ENCODE measurements at regions not wholly inside any gene's neighbourhood (a gene's known extent, or its start where the extent isn't known, plus 50 kb on each side); places are given as distances from the start of the nearest gene placed in this dataset.

GRCh38 chr5:87888139-87888538, 380.5 kb downstream of the TMEM161B start:
- Histone ChIP-seq H3K4me3 (no peak overlapping the region), H3K4me2 (no peak overlapping the region), H3K4me1 (no peaks in the 10 kb centered on the region), H3K27ac (no peak overlapping the region), H3K9me3 (no peaks in the 10 kb centered on the region)
- ChIA-PET POLR2A (no interaction called here), CTCF (no interaction called here)
- WGBS (ENCODE audit: missing lambda C conversion rate): 0% methylated on average over 2 of the region's 2 CpGs
- ATAC-seq: no peak
- TF ChIP-seq RNF2 (IDR thresholded peaks at IDR 0.05; ENCODE audit: borderline replicate concordance, low read depth): no peak
- FAIRE-seq: no peak
- DNase-seq (ENCODE audit: low read depth in 1 of 2, low spot score in 1 of 2): no peak

DNA sequence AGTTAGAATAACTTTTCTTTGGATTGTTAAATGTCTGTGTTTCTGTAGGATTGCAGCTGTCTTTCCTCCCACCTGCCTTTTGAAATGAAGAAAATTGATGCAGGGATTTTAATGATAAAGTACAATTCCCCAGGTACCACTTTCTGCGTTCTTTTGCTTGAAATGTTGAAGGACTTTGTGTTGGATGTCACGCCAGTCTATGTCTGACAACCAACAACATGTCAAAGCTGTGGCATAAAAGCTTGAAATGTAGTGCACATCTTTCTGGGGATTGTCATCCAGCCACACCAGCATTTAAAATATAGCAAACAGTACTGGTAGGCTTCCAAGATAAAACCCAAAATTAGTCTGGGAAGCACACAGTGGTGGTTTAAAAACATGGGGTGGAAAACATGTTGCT, 381.4 kb downstream of the TMEM161B start:
- ATAC-seq (no peak), DNase-seq (ENCODE audit: low read depth in 1 of 2, low spot score in 1 of 2) (no peak), FAIRE-seq (no peak)
- 0% methylated on average over 2 of the region's 2 CpGs for WGBS (ENCODE audit: missing lambda C conversion rate)
- no peak overlapping the region for H3K4me2 ChIP-seq
- no peaks in the 10 kb centered on the region for H3K9me3 ChIP-seq
- no peak overlapping the region for H3K27ac ChIP-seq
- no peaks in the 10 kb centered on the region for H3K4me1 ChIP-seq
- no peak for TF ChIP-seq RCOR1 (IDR thresholded peaks at IDR 0.05; ENCODE audit: low read depth, low read length)
- TF ChIP-seq, protein P1, sequence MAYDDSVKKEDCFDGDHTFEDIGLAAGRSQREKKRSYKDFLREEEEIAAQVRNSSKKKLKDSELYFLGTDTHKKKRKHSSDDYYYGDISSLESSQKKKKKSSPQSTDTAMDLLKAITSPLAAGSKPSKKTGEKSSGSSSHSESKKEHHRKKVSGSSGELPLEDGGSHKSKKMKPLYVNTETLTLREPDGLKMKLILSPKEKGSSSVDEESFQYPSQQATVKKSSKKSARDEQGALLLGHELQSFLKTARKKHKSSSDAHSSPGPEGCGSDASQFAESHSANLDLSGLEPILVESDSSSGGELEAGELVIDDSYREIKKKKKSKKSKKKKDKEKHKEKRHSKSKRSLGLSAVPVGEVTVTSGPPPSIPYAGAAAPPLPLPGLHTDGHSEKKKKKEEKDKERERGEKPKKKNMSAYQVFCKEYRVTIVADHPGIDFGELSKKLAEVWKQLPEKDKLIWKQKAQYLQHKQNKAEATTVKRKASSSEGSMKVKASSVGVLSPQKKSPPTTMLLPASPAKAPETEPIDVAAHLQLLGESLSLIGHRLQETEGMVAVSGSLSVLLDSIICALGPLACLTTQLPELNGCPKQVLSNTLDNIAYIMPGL (CRISPR knock-in tag; IDR thresholded peaks at IDR 0.05; ENCODE audit: borderline replicate concordance): no peak
- TF ChIP-seq NR3C1 (IDR thresholded peaks at IDR 0.05): no peak
- TF ChIP-seq POLR2A (IDR thresholded peaks at IDR 0.05; ENCODE audit: low read length): no peak
- no peak for TF ChIP-seq HEYL (CRISPR knock-in tag; IDR thresholded peaks at IDR 0.05)
- TF ChIP-seq, protein P2, sequence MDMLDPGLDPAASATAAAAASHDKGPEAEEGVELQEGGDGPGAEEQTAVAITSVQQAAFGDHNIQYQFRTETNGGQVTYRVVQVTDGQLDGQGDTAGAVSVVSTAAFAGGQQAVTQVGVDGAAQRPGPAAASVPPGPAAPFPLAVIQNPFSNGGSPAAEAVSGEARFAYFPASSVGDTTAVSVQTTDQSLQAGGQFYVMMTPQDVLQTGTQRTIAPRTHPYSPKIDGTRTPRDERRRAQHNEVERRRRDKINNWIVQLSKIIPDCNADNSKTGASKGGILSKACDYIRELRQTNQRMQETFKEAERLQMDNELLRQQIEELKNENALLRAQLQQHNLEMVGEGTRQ (IDR thresholded peaks at IDR 0.05): no peak
- TF ChIP-seq CBX2 (IDR thresholded peaks at IDR 0.05; ENCODE audit: borderline replicate concordance, low read depth): no peak
- TF ChIP-seq, protein P3, sequence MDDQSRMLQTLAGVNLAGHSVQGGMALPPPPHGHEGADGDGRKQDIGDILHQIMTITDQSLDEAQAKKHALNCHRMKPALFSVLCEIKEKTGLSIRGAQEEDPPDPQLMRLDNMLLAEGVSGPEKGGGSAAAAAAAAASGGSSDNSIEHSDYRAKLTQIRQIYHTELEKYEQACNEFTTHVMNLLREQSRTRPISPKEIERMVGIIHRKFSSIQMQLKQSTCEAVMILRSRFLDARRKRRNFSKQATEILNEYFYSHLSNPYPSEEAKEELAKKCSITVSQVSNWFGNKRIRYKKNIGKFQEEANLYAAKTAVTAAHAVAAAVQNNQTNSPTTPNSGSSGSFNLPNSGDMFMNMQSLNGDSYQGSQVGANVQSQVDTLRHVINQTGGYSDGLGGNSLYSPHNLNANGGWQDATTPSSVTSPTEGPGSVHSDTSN (IDR thresholded peaks at IDR 0.05): no peak
- TF ChIP-seq HOXB5 (CRISPR knock-in tag; IDR thresholded peaks at IDR 0.05): no peak
- no peak for TF ChIP-seq TFCP2L1 (CRISPR knock-in tag; IDR thresholded peaks at IDR 0.05)
- TF ChIP-seq SREBF2 (IDR thresholded peaks at IDR 0.05): no peak
- no peak for TF ChIP-seq KDM5A (IDR thresholded peaks at IDR 0.05)
- no peak for TF ChIP-seq CHD2 (IDR thresholded peaks at IDR 0.05; ENCODE audit: low read length, partially characterized antibody)
- TF ChIP-seq, protein P4, sequence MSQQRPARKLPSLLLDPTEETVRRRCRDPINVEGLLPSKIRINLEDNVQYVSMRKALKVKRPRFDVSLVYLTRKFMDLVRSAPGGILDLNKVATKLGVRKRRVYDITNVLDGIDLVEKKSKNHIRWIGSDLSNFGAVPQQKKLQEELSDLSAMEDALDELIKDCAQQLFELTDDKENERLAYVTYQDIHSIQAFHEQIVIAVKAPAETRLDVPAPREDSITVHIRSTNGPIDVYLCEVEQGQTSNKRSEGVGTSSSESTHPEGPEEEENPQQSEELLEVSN (IDR thresholded peaks at IDR 0.05; ENCODE audit: borderline replicate concordance, low read depth): no peak
- TF ChIP-seq ZFP36 (IDR thresholded peaks at IDR 0.05; ENCODE audit: borderline replicate concordance, partially characterized antibody): no peak
- no peak for TF ChIP-seq ZC3H11A (IDR thresholded peaks at IDR 0.05)
- no peak for TF ChIP-seq KDM1A (IDR thresholded peaks at IDR 0.05; ENCODE audit: low read depth)
- TF ChIP-seq MYC (IDR thresholded peaks at IDR 0.05; ENCODE audit: borderline replicate concordance, low read length): no peak
- ChIA-PET POLR2A (no interaction called here), CTCF (no interaction called here)
- H3K4me3 ChIP-seq: no peak overlapping the region

- H3K4me2 ChIP-seq: no peak overlapping the region
- H3K4me1 ChIP-seq: no peaks in the 10 kb centered on the region
- no peaks in the 10 kb centered on the region for H3K9me3 ChIP-seq
- CTCF ChIA-PET: no interaction called here
- 3% methylated on average over 1 of the region's 1 CpG for WGBS (ENCODE audit: missing lambda C conversion rate)
- FAIRE-seq (no peak), DNase-seq (ENCODE audit: low read depth in 1 of 2, low spot score in 1 of 2) (no peak), ATAC-seq (no peak)
- no peak overlapping the region for H3K27ac ChIP-seq
- H3K4me3 ChIP-seq: no peak overlapping the region
- POLR2A ChIA-PET: no interaction called here
- TF ChIP-seq ZNF302 (CRISPR knock-in tag; IDR thresholded peaks at IDR 0.05) (no peak), MAZ (IDR thresholded peaks at IDR 0.05; ENCODE audit: borderline replicate concordance, low read depth, low read length) (no peak), ZC3H11A (IDR thresholded peaks at IDR 0.05) (no peak), CHD2 (IDR thresholded peaks at IDR 0.05; ENCODE audit: low read length, partially characterized antibody) (no peak), JUNB (IDR thresholded peaks at IDR 0.05) (no peak), FOXS1 (CRISPR knock-in tag; IDR thresholded peaks at IDR 0.05) (no peak), SREBF2 (IDR thresholded peaks at IDR 0.05) (no peak), BHLHE40 (IDR thresholded peaks at IDR 0.05; ENCODE audit: low read depth, low read length) (no peak), EHMT2 (IDR thresholded peaks at IDR 0.05; ENCODE audit: low read depth) (no peak), HDAC2 (IDR thresholded peaks at IDR 0.05) (no peak), ATOH8 (CRISPR knock-in tag; IDR thresholded peaks at IDR 0.05; ENCODE audit: low read depth) (no peak), HES2 (IDR thresholded peaks at IDR 0.05) (no peak)
- TF ChIP-seq, protein P5, sequence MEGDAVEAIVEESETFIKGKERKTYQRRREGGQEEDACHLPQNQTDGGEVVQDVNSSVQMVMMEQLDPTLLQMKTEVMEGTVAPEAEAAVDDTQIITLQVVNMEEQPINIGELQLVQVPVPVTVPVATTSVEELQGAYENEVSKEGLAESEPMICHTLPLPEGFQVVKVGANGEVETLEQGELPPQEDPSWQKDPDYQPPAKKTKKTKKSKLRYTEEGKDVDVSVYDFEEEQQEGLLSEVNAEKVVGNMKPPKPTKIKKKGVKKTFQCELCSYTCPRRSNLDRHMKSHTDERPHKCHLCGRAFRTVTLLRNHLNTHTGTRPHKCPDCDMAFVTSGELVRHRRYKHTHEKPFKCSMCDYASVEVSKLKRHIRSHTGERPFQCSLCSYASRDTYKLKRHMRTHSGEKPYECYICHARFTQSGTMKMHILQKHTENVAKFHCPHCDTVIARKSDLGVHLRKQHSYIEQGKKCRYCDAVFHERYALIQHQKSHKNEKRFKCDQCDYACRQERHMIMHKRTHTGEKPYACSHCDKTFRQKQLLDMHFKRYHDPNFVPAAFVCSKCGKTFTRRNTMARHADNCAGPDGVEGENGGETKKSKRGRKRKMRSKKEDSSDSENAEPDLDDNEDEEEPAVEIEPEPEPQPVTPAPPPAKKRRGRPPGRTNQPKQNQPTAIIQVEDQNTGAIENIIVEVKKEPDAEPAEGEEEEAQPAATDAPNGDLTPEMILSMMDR (IDR thresholded peaks at IDR 0.05): no peak
- TF ChIP-seq, protein P6, sequence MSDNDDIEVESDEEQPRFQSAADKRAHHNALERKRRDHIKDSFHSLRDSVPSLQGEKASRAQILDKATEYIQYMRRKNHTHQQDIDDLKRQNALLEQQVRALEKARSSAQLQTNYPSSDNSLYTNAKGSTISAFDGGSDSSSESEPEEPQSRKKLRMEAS (IDR thresholded peaks at IDR 0.05): no peak
Measured at GRCh38 chr5:87886164-87886563, 382.5 kb downstream of the TMEM161B start.
